ENCODE measurements at regions not wholly inside any gene's neighbourhood (a gene's known extent, or its start where the extent isn't known, plus 50 kb on each side); places are given as distances from the start of the nearest gene placed in this dataset.

GRCh38 chr2:30089171-30089570 lies 57.6 kb upstream of the YPEL5 start:
- TF ChIP-seq CTCF (IDR thresholded peaks at IDR 0.05; ENCODE audit: insufficient read depth, low read length, poor library complexity, severe bottlenecking) (no peak), EZH2phosphoT487 (conservative IDR thresholded peaks at IDR 0.05; ENCODE audit: low read length) (no peak)

Measured in SU-DHL-6 (cell line).